HEK293 (cell line): ENCODE measurements at regions not wholly inside any gene's neighbourhood (a gene's known extent, or its start where the extent isn't known, plus 50 kb on each side); places are given as distances from the start of the nearest gene placed in this dataset.

ENCODE experiments used
- CTCF ChIA-PET: fragments of 350-600 bp; formaldehyde crosslinking; extraction: SDS; loops from one replicate; lab custom pipeline; 2021; ENCODE audit warnings: antibody characterized with exemption; lab: Yijun Ruan, JAX
- POLR2A ChIA-PET: fragments of 300-600 bp; formaldehyde crosslinking; extraction: SDS; loops from one replicate; lab custom pipeline; 2020; ENCODE audit warnings: antibody characterized with exemption, inconsistent platforms; lab: Yijun Ruan, JAX
- H3K27ac ChIP-seq: fragments of 200-500 bp; sonication (Bioruptor generic); 2 replicates; pipeline ENCODE4 v1.5.1; 2014; ENCODE audit warnings: low read depth, low read length, control low read depth, inconsistent platforms; ENCODE audit errors: extremely low read depth
- H3K36me3 ChIP-seq, 2 experiments: fragments of 200-500 bp in 1 of 2; sonication (Bioruptor generic) in 1 of 2; 1 replicate in 1 of 2; 2 replicates in 1 of 2; pipeline ENCODE4 v1.5.1; 2014 to 2017; ENCODE audit warnings: inconsistent platforms in 2 of 2, low read length in 2 of 2; ENCODE audit not compliant: control insufficient read depth in 2 of 2, insufficient read depth in 1 of 2
- H3K4me1 ChIP-seq: fragments of 200-500 bp; sonication (Bioruptor generic); 2 replicates; pipeline ENCODE4 v1.5.1; 2014; ENCODE audit warnings: mild to moderate bottlenecking, low read length, inconsistent platforms; ENCODE audit not compliant: control insufficient read depth, insufficient read depth
- H3K4me3 ChIP-seq: 2 replicates; pipeline ENCODE4 v1.5.1; 2011; ENCODE audit warnings: low read depth, mild to moderate bottlenecking, control low read depth, low read length, moderate library complexity
- H3K9me3 ChIP-seq: fragments of 200-500 bp; sonication (Bioruptor generic); 2 replicates; pipeline ENCODE4 v1.5.1; 2014; ENCODE audit warnings: low read depth, low read length, inconsistent platforms; ENCODE audit not compliant: control insufficient read depth, insufficient read depth
- GLI2 ChIP-seq: fragments of 450-650 bp; formaldehyde crosslinking; IDR thresholded peaks from 2 replicates; pipeline ENCODE4; 2017; ENCODE audit warnings: missing biosample characterization, missing genetic modification characterization, low read depth, borderline replicate concordance
- HOXA7 ChIP-seq: sonication (generic); formaldehyde crosslinking; IDR thresholded peaks from 2 replicates; pipeline ENCODE4 v1.8.1; 2022; ENCODE audit warnings: missing genetic modification reagents, borderline replicate concordance
- HOXD13 ChIP-seq: sonication (generic); formaldehyde crosslinking; IDR thresholded peaks from 2 replicates; pipeline ENCODE4 v1.8.0; 2022; ENCODE audit warnings: missing genetic modification reagents, borderline replicate concordance
- KLF16 ChIP-seq: fragments of 450-650 bp; formaldehyde crosslinking; IDR thresholded peaks from 2 replicates; pipeline ENCODE4 v1.5.1; 2017; ENCODE audit warnings: missing biosample characterization, missing genetic modification characterization
- OVOL3 ChIP-seq: fragments of 450-650 bp; formaldehyde crosslinking; IDR thresholded peaks from 2 replicates; pipeline ENCODE4 v1.5.1; 2016; ENCODE audit warnings: missing biosample characterization, missing genetic modification characterization
- SALL2 ChIP-seq: fragments of 450-650 bp; formaldehyde crosslinking; IDR thresholded peaks from 2 replicates; pipeline ENCODE4 v1.5.0; 2017; ENCODE audit warnings: missing biosample characterization, mild to moderate bottlenecking, missing genetic modification characterization, borderline replicate concordance
- SETDB1 ChIP-seq: IDR thresholded peaks from one replicate; pipeline ENCODE4 v1.6.1; 2017; ENCODE audit warnings: mild to moderate bottlenecking, low read length, moderate library complexity, mixed read lengths; ENCODE audit not compliant: insufficient read length
- ZBTB20 ChIP-seq: fragments of 450-650 bp; formaldehyde crosslinking; IDR thresholded peaks from 2 replicates; pipeline ENCODE4 v1.5.1; 2016; ENCODE audit warnings: missing biosample characterization, missing genetic modification characterization
- ZBTB7A ChIP-seq: fragments of 450-650 bp; formaldehyde crosslinking; IDR thresholded peaks from 2 replicates; pipeline ENCODE4 v1.5.1; 2016; ENCODE audit warnings: low read depth, missing biosample characterization, missing genetic modification characterization
- ZFHX2 ChIP-seq: fragments of 450-650 bp; formaldehyde crosslinking; conservative IDR thresholded peaks from 2 replicates; pipeline ENCODE4 v1.5.1; 2016; ENCODE audit warnings: missing biosample characterization, missing genetic modification characterization
- ZNF112 ChIP-seq: fragments of 450-650 bp; formaldehyde crosslinking; IDR thresholded peaks from 2 replicates; pipeline ENCODE4 v1.5.0; 2017; ENCODE audit warnings: missing biosample characterization, missing genetic modification characterization
- ZNF138 ChIP-seq: fragments of 450-650 bp; formaldehyde crosslinking; IDR thresholded peaks from 2 replicates; pipeline ENCODE4 v1.5.1; 2016; ENCODE audit warnings: missing biosample characterization, missing genetic modification characterization, borderline replicate concordance
- ZNF146 ChIP-seq: fragments of 450-650 bp; formaldehyde crosslinking; IDR thresholded peaks from 2 replicates; pipeline ENCODE4 v1.5.1; 2016; ENCODE audit warnings: missing biosample characterization, missing genetic modification characterization
- ZNF350 ChIP-seq: fragments of 450-650 bp; formaldehyde crosslinking; IDR thresholded peaks from 2 replicates; pipeline ENCODE4 v1.5.0; 2017; ENCODE audit warnings: missing biosample characterization, mild to moderate bottlenecking, missing genetic modification characterization
- ZNF394 ChIP-seq: fragments of 450-650 bp; formaldehyde crosslinking; IDR thresholded peaks from 2 replicates; pipeline ENCODE4 v1.5.1; 2016; ENCODE audit warnings: missing biosample characterization, missing genetic modification characterization, mild to moderate bottlenecking, moderate library complexity, borderline replicate concordance
- ZNF433 ChIP-seq: fragments of 450-650 bp; formaldehyde crosslinking; IDR thresholded peaks from 2 replicates; pipeline ENCODE4 v1.5.1; 2016; ENCODE audit warnings: missing biosample characterization, missing genetic modification characterization, low read depth
- ZNF596 ChIP-seq: fragments of 450-650 bp; IDR thresholded peaks from 2 replicates; pipeline ENCODE4 v1.5.0; 2018; ENCODE audit warnings: missing biosample characterization, mild to moderate bottlenecking, missing genetic modification characterization, moderate library complexity
- ZNF660 ChIP-seq: fragments of 450-650 bp; IDR thresholded peaks from 2 replicates; pipeline ENCODE4 v1.5.1; 2018; ENCODE audit warnings: missing biosample characterization, mild to moderate bottlenecking, missing genetic modification characterization
- ZNF76 ChIP-seq: fragments of 450-650 bp; formaldehyde crosslinking; IDR thresholded peaks from 2 replicates; pipeline ENCODE4; 2016; ENCODE audit warnings: low read depth, missing biosample characterization, missing genetic modification characterization, borderline replicate concordance
- ZXDB ChIP-seq: fragments of 450-650 bp; formaldehyde crosslinking; IDR thresholded peaks from 2 replicates; pipeline ENCODE4 v1.5.1; 2016; ENCODE audit warnings: missing biosample characterization, missing genetic modification characterization
- TF ChIP-seq, protein P1 (sequence below): fragments of 450-650 bp; formaldehyde crosslinking; IDR thresholded peaks from 2 replicates; pipeline ENCODE4 v1.5.1; 2016; ENCODE audit warnings: missing biosample characterization, missing genetic modification characterization
- TF ChIP-seq, protein P2 (sequence below): fragments of 450-650 bp; formaldehyde crosslinking; IDR thresholded peaks from 2 replicates; pipeline ENCODE4 v1.5.1; 2016; ENCODE audit warnings: missing biosample characterization, missing genetic modification characterization
- TF ChIP-seq, protein P3 (sequence below): fragments of 450-650 bp; formaldehyde crosslinking; IDR thresholded peaks from 2 replicates; pipeline ENCODE4 v1.5.1; 2016; ENCODE audit warnings: missing biosample characterization, missing genetic modification characterization
- TF ChIP-seq, protein P4 (sequence below): fragments of 450-650 bp; formaldehyde crosslinking; optimal IDR thresholded peaks from 2 replicates; pipeline ENCODE3; 2016; ENCODE audit warnings: missing biosample characterization, mild to moderate bottlenecking, missing genetic modification characterization
- TF ChIP-seq, protein P5 (sequence below): fragments of 450-650 bp; formaldehyde crosslinking; IDR thresholded peaks from 2 replicates; pipeline ENCODE4 v1.5.1; 2017; ENCODE audit warnings: missing biosample characterization, missing genetic modification characterization

DNA sequence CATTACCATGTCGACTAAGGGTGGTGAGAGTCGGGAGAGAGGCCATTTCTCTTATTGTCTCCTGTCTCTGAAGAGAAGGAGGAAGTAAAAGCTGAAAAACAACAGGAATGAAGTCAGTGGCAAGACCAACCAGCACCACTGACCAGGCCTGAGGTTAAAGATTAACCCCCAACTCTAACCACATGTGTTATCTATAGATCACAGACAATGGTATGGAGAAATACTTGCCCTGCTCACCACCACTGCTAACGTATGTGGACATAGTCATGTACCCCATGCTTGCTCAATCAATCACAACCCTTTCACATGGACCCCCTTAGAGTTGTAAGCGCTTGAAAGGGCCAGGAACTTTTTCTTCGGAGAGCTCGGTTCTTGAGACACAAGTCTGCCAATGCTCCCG, 690.9 kb upstream of the LMO3 start (continued):
- TF ChIP-seq, protein P1, sequence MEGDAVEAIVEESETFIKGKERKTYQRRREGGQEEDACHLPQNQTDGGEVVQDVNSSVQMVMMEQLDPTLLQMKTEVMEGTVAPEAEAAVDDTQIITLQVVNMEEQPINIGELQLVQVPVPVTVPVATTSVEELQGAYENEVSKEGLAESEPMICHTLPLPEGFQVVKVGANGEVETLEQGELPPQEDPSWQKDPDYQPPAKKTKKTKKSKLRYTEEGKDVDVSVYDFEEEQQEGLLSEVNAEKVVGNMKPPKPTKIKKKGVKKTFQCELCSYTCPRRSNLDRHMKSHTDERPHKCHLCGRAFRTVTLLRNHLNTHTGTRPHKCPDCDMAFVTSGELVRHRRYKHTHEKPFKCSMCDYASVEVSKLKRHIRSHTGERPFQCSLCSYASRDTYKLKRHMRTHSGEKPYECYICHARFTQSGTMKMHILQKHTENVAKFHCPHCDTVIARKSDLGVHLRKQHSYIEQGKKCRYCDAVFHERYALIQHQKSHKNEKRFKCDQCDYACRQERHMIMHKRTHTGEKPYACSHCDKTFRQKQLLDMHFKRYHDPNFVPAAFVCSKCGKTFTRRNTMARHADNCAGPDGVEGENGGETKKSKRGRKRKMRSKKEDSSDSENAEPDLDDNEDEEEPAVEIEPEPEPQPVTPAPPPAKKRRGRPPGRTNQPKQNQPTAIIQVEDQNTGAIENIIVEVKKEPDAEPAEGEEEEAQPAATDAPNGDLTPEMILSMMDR (tag by site-specific recombination), result no peak

DNA sequence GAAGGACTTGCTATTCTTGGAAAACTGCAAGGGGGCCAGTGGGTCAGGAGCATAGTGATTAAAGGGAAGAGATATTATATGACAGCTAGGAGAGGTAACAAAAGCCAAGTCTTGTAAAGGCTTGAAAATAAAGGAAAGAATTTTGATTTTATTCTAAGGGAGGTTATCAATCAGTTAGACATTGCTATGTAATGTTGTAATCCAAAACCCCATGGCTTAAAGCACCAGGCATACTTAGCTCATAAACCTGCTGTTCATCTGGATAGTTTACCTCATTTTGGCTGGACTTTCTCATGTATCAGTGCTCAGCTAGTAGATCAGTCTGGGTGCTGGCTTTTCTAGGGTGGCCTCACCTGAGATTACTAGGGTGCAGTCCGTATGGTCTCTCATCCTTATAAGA, 680.9 kb upstream of the LMO3 start:
- no peak overlapping the region for H3K4me3 ChIP-seq
- H3K9me3 ChIP-seq, result no peaks in the 10 kb centered on the region
- TF ChIP-seq, protein P2, sequence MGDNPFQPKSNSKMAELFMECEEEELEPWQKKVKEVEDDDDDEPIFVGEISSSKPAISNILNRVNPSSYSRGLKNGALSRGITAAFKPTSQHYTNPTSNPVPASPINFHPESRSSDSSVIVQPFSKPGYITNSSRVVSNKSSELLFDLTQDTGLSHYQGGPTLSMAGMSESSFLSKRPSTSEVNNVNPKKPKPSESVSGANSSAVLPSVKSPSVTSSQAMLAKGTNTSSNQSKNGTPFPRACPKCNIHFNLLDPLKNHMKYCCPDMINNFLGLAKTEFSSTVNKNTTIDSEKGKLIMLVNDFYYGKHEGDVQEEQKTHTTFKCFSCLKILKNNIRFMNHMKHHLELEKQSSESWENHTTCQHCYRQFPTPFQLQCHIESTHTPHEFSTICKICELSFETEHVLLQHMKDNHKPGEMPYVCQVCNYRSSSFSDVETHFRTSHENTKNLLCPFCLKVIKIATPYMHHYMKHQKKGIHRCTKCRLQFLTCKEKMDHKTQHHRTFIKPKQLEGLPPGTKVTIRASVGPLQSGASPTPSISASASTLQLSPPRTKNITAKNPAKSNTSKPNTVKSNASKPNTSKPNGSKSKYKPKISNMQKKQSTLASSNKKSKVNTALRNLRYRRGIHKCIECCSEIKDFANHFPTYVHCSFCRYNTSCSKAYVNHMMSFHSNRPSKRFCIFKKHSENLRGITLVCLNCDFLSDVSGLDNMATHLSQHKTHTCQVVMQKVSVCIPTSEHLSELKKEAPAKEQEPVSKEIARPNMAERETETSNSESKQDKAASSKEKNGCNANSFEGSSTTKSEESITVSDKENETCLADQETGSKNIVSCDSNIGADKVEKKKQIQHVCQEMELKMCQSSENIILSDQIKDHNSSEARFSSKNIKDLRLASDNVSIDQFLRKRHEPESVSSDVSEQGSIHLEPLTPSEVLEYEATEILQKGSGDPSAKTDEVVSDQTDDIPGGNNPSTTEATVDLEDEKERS (tag by site-specific recombination), result no peak
- TF ChIP-seq ZBTB20 (tag by site-specific recombination), result no peak
- TF ChIP-seq, protein P3, sequence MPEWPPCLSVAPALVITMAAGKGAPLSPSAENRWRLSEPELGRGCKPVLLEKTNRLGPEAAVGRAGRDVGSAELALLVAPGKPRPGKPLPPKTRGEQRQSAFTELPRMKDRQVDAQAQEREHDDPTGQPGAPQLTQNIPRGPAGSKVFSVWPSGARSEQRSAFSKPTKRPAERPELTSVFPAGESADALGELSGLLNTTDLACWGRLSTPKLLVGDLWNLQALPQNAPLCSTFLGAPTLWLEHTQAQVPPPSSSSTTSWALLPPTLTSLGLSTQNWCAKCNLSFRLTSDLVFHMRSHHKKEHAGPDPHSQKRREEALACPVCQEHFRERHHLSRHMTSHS (tag by site-specific recombination), result no peak
- TF ChIP-seq ZNF112 (tag by site-specific recombination), result no peak
- TF ChIP-seq ZXDB (tag by site-specific recombination), result no peak
- no peak for TF ChIP-seq ZNF350 (tag by site-specific recombination)
- no peak for TF ChIP-seq GLI2 (tag by site-specific recombination)
- TF ChIP-seq ZNF433, result no peak
- no peak for TF ChIP-seq HOXA7 (CRISPR knock-in tag)
- no peak for TF ChIP-seq ZNF394 (tag by site-specific recombination)
- no peak for TF ChIP-seq ZFHX2 (tag by site-specific recombination)
- TF ChIP-seq, protein P4, sequence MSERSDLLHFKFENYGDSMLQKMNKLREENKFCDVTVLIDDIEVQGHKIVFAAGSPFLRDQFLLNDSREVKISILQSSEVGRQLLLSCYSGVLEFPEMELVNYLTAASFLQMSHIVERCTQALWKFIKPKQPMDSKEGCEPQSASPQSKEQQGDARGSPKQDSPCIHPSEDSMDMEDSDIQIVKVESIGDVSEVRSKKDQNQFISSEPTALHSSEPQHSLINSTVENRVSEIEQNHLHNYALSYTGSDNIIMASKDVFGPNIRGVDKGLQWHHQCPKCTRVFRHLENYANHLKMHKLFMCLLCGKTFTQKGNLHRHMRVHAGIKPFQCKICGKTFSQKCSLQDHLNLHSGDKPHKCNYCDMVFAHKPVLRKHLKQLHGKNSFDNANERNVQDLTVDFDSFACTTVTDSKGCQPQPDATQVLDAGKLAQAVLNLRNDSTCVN, result no peak
- no peak for TF ChIP-seq ZNF76 (tag by site-specific recombination)
- ChIA-PET CTCF (no interaction called here), POLR2A (no interaction called here)
- H3K4me1 ChIP-seq, result no peaks in the 10 kb centered on the region
- H3K36me3 ChIP-seq, result no peaks in the 10 kb centered on the region
- H3K27ac ChIP-seq, result no peak overlapping the region

DNA sequence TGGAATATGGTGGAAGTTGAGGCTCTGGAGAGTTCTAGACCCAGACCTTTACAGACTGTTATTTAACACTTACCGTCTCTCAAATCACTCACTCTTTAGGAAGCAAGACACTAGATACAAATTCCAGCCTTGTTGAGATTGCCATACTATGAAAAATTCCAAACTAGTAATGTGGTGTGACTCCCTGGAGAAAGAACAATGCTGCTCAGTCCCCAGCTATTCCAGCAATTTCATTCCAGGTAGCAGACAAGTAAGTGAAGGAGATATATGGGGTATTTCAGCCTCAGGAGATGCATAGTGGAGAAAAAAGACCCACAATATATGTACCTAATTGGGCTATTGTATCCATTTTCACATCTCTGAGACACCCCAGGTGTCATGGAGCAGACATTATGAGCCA, 678.9 kb upstream of the LMO3 start:
- Histone ChIP-seq H3K9me3 (no peaks in the 10 kb centered on the region), H3K4me3 (no peak overlapping the region), H3K4me1 (no peaks in the 10 kb centered on the region), H3K27ac (no peak overlapping the region), H3K36me3 (no peaks in the 10 kb centered on the region)
- ChIA-PET POLR2A (no interaction called here), CTCF (no interaction called here)
- TF ChIP-seq ZNF596 (tag by site-specific recombination) (no peak), ZBTB7A (tag by site-specific recombination) (no peak), ZNF660 (tag by site-specific recombination) (no peak), HOXD13 (CRISPR knock-in tag) (no peak), OVOL3 (tag by site-specific recombination) (no peak), ZNF146 (tag by site-specific recombination) (no peak), ZNF138 (tag by site-specific recombination) (no peak), SALL2 (tag by site-specific recombination) (no peak), KLF16 (tag by site-specific recombination) (no peak), SETDB1 (no peak)
- TF ChIP-seq, protein P5, sequence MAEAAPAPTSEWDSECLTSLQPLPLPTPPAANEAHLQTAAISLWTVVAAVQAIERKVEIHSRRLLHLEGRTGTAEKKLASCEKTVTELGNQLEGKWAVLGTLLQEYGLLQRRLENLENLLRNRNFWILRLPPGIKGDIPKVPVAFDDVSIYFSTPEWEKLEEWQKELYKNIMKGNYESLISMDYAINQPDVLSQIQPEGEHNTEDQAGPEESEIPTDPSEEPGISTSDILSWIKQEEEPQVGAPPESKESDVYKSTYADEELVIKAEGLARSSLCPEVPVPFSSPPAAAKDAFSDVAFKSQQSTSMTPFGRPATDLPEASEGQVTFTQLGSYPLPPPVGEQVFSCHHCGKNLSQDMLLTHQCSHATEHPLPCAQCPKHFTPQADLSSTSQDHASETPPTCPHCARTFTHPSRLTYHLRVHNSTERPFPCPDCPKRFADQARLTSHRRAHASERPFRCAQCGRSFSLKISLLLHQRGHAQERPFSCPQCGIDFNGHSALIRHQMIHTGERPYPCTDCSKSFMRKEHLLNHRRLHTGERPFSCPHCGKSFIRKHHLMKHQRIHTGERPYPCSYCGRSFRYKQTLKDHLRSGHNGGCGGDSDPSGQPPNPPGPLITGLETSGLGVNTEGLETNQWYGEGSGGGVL (tag by site-specific recombination), result no peak
